ENCODE measurements at regions not wholly inside any gene's neighbourhood (a gene's known extent, or its start where the extent isn't known, plus 50 kb on each side); places are given as distances from the start of the nearest gene placed in this dataset.

DNA sequence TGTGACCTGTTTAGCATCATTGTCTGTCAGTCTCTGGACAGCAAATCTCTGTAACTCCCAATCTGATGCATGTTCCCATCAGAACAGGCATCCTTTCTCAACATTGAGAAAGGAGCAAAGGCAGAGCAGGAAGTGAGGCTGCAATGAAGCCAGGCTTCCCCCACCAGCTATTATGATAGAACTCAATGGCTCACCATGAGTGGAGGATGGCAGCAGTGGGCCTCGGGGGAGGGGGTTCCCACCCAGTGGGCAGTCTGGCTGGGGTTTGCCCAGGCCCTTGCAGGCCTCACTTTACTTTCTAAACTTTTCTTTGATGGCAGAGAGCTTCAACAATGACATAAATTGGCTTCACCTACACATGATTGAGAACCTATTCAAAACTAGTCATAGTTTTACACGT, 240.6 kb upstream of the CXCR4 start:
- no peak for TF ChIP-seq EP300 (IDR thresholded peaks at IDR 0.05)
- no peak for TF ChIP-seq CTCF (IDR thresholded peaks at IDR 0.05)
